T-helper 1 cell (primary cell): ENCODE measurements at regions not wholly inside any gene's neighbourhood (a gene's known extent, or its start where the extent isn't known, plus 50 kb on each side); places are given as distances from the start of the nearest gene placed in this dataset.

Experiments used
- DNase-seq, 5 donors: peaks; one replicate each; pipeline ENCODE4 v3.0.0-alpha.2; 2012 to 2020

DNA sequence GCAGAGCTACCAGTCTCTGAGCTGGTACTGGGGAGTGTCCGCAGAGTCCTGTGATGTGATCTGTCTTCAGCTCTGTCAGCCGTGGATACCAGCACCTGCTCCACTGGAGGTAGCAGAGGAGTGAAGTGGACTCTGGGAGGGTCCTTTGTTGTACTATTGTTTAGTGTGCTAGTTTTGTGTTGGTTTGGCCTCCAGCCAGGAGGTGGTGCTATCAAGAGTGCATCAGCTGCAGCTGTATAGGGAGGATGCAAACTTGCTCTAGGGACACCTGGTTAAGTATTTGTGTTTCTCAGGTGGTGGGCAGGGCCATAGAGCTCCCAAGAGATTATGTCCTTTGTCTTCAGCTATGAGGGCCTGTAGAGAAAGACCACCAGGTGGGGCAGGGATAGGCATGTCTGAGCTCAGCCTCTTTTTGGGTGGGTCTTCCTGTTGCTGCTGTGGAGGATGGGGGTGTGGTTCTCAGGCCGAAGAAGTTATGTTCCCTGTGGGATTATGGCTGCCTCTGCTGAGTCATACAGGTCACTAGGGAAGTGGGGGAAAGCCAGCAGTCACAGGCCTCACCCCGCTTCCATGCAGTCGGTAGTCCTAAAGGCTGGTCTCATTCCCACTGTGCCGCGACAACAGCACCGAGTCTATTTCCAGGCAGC lies 443.2 kb upstream of the TBL1XR1 start:
- no peak for DNase-seq

DNA sequence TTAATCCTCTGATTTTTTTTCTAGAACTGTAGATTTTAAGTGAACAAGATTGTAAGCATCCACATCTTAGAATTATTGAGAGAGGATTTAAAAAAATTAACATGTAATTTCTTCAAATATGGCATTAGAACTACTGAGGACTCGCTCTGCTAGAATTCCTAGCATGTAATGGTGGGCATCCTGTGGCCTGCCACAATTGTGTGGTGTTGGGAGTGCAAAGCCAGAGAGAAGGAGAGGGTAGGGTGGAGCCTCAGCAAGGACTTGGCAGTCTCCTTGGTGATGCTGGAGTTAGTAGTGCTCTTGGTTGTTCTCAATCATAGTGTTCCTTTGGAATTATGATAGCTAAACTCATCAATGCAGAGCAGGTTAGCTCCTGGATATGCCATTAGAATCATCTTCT lies 443.9 kb upstream of the TBL1XR1 start:
- no peak for DNase-seq

DNA sequence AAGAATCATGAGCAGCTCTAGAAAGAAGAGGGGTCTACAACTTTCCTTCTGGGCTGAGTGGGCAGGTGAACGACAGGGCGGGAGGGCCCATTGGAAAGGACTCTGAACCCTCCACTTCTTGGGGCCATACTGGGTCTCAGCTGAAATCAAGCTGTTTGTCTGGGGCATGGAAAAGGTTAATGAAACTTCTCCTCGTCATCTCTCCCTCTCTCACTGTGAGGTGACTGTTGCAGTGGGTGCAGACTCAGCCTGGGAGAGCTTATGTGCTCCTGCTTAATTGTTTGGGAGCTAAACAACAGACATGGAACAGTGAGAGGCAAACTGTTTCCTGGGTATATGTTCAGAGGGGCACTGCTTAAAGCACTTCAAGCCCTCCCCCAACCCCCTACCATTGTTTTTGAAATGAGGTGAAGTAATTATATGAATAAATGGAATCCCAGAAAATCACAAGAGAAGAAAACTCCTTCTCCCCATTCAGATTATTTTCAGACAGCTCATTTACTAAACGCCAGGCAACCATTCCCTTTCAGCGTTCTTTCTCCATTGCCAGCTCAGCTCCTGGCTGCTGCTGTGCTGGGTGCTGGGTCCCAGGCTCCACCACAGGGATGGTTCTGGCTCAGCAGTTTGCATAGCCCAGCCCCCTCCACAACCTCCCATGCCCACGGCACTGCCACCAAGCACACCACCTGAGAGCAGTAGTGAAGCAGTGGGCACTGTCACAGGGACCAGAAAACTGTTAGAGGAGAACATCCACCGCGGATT lies 444.9 kb upstream of the TBL1XR1 start:
- DNase-seq: no peak

DNA sequence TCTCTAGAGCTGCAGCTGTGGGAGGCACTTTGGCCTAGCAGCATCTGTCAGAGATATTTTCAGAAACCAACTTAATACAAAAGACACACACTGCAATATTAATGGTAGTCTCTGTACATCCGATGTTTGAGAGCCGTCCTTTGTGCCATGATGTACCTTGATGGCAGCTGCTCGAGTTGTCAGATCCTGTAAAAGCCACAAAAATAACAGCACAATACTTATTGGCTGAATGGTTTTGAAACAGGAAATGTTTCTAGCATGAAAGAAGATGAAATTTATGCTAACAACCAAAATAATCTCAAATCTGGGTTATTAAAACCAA lies 445.5 kb upstream of the TBL1XR1 start:
- no peak for DNase-seq

DNA sequence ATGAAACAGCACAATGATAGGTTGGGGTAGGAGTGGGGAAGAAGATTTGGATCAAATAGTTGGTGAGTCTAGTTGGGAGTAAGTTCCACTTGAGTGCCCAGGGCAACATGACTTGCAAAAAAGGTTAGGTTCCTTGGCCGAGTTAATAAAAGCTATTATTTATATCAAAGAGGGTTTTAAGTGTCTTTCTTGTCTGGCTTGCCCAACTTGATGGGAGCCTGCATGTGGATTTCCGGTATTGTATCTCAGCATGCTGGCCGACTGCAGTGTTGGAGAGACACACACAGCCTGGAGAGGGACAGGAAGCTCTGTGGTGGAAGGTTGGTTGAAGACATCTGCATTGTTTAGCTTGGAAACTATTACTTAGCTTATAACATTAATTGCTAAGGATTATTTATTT lies 449.5 kb upstream of the TBL1XR1 start:
- DNase-seq: peak in 2 of 5 donors; percentile 12 to 58

DNA sequence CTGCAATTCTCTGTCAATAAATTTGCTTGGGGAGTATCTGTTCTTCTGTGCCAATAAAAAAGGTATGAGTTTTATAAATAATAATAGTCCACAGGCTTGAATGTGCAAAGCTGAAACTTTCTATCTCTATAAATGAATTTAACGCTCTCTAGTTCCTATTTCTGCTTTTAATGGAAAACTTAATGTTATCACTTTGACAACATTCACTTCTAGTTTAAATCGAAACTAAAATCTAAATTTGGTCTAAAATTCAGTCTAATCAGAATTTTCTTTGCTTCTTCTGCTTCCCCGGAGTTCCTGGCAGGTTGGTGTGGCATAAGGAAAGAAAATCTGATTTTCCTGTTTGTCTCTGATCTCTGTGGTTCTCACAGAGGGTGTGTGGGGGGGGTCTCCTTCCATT lies 450.1 kb upstream of the TBL1XR1 start:
- DNase-seq: no peak

DNA sequence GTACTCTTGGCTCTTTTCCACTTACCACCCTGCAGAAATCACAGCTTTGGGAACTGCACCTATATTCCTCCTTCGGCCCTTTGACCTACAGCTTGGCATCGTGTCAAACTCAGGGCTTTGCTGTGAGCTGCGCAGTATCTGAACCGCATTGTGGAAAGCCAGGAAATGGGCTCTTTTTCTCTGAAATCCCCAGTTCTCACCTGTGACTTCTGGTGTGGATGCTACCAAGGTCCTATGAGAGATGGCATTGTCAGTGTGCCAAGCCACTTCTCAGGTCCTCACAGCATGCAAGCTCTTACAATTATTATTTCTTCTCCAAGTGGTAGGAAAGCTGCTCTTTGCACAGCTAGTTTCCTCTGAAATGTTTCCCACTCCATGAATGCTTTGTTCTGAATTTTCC lies 450.6 kb upstream of the TBL1XR1 start:
- peak in 1 of 5 donors; percentile 23 for DNase-seq

DNA sequence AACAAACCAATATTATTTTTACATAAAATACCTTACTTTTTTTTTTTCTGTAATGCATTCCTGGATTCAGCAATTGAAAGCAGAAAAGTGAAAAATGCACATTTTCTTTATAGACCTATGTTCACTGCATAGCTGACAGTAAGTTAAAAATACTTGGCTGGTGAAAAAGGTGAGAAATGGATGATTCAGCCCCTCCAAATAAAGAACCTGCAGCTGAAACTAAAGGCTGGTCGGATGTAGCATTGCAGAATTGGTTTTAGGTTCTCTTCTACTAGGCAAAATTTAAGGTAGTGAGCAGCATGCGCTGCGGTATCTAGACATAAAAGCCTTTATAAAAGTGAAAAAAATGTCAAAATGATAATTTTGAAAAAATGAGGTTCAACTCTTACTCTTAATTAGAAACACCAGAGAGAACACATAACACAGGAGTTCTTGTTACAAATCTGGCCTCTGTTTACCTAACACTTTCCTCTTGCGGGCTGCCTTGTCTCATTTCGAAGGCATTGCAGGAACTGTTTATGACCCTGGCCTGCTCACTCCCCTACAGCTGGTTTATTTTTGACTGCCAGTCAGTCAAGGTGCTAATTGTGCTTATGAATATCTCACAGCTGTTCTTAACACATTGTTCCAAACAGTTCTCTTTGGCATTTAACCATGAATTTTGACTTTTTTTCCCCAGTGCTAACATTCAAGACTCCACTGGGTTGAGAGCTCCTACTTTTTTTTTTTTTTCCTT lies 455.4 kb upstream of the TBL1XR1 start:
- DNase-seq: no peak

DNA sequence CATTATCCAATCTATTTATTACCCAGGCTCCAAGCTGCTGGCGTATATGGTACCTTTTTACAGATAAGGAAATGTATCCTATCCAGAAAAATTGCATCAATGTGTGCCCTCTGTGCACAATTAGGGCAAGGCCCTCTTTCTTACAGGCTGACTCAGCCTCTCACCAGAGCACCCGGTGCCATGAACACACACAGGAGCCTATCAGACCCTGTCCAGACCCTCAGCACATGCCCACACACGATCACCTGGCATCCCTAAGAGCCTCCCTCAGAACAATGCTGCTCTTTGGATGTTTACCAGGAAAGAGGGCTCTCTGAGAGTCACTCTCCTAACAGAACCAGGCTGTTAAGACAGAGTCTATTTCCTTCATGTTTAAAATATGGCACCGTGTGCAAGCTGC lies 460.0 kb upstream of the TBL1XR1 start:
- DNase-seq: no peak

DNA sequence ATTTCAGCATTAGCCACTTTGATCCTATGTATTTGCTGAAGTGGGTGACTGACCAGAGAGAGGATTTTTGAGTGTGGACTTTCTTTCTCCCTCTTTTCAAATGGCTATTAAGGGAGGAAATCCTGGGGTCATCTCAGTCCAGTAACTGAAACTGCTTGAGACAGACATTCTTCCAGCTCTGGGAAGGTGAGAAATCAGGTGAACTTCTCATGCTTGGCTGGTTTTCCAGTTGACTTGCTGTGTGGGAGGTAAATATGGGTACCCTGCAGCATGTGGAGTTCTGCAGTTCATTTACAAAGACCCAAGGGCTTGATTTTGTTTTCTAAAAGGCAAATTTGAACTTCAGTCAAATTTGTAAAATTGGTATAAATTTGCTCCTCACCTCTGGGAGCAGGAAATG lies 461.1 kb upstream of the TBL1XR1 start:
- no peak for DNase-seq

DNA sequence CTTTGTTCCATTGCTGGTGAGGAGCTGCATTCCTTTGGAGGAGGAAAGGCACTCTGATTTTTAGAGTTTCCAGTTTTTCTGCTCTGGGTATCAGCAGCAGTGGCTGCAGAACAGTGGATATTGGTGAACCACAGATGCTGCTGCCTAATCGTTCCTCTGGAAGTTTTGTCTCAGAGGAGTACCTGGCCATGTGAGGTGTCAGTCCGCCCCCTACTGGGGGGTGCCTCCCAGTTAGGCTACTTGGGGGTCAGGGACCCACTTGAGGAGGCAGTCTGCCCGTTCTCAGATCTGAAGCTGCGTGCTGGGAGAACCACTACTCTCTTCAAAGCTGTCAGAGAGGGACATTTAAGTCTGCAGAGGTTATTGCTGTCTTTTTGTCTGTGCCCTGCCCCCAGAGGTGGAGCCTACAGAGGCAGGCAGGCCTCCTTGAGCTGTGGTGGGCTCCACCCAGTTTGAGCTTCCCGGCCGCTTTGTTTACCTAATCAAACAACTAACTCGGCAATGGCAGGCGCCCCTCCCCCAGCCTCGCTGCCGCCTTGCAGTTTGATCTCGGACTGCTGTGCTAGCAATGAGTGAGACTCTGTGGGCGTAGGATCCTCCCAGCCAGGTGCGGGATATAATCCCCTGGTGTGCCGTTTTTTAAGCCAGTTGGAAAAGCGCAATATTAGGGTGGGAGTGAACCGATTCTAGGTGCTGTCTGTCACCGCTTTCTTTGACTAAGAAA lies 467.3 kb upstream of the TBL1XR1 start:
- DNase-seq: peak in 1 of 5 donors; percentile 5

DNA sequence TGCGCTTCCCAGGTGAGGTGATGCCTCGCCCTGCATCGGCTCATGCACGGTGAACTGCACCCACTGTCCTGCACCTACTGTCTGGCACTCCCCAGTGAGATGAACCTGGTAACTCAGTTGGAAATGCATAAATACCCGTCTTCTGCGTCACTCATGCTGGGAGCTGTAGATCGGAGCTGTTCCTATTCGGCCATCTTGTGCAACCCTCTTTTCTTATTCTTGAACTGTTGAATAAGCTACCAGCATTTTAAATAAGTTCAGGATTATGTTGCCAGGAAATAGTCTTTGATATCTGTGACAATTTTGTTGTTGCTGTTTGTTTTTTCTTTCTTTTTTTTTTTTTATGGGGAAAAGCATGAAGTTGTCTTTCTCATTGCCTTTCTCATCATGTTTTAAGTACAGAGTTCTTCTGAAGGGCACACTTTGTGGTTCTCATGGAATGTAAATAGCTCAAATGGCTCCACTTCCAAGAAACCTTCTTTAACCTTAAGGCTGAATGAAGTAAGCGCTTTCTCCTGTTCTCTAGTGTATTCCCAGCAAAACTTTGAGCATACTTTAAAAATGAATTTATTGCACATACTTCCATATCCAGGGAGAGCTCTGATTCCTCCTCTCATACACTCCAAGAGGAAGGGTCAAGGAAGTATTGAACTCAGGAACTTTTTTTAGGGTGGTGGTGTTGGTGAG lies 468.0 kb upstream of the TBL1XR1 start:
- DNase-seq: no peak

DNA sequence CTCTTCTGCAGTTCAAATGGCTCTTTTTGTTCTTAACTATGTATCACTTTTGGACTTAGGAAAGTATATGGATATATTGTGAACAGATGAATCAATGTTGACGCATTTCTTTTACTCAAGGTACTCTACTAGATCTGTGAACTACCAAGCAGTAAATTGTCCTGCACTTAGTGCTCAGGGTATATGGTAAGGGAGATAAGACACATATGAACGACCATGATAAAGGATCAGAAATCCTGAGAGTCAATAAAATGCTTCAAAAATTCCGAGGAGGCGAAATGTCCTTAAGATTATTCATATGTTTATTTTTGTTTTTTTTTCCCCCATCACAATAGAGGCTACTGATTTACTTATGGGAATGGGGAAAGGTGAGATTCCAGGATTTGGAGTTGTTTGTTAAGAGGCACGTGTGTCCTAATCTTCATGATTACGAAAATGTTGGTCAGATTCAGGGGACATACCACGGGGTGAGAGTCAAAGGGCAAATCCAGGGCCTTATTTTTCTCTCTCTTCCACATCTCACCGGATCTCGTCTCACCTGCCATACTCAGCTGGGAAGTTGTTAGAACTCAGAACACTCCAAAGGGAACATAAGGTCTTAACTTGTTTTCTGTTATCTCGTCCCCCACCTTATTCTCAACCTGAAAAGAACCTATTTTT lies 475.1 kb upstream of the TBL1XR1 start:
- no peak for DNase-seq

DNA sequence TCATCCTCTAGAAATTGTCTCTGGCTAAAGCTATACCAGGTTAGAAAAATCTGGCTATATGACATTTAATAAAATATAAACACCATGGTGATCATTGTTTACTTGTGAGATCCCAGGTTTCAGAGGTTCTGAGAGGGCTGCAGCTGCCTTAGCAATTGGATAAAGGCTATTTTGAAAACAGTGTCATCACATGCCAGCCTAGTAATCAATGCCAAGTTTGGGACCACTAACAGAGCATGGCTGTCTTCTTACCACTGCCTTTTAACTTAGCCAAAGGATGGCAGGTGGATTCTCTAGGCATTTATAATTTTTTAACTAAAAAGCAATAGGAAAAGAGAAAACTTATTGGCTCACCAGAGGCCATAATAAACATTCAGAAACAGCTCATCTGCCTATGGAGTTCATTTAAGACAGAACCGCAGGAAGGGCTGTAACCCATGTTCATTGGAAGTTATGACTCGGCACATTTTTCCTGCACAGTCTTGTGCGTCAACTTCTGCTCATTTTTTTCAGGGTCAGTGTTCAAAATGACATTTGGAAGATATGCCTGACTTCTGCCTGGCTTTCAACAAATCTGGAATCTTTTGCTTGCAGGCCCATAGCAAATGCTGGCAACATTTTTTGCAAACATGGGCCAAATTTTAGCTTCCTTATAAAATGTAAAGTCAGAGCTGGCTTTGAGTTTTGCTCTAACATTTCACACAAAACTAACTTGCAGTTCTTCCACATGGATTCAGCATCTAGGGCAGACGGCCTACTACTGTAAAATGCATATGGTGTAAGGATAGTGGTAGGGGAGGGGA lies 476.0 kb upstream of the TBL1XR1 start:
- DNase-seq: no peak

DNA sequence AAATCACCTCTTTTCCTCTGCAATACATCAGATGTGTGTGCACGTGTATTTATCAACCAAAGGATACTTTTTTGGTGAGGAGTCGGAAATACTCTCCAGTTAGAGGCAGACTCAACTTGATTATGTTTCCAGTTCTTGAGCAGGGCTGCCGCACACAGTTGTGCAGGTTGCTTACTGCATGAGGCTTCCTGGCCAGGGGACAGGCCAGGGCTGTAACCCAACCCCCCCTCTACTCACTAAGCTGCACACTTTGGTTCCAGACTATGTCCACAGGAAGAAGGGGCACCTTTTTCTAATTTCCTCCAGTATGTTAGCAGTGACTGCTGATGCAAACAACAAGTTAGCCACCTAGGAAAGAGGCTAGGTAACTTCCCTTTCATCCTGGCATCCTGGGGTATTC lies 476.9 kb upstream of the TBL1XR1 start:
- no peak for DNase-seq

DNA sequence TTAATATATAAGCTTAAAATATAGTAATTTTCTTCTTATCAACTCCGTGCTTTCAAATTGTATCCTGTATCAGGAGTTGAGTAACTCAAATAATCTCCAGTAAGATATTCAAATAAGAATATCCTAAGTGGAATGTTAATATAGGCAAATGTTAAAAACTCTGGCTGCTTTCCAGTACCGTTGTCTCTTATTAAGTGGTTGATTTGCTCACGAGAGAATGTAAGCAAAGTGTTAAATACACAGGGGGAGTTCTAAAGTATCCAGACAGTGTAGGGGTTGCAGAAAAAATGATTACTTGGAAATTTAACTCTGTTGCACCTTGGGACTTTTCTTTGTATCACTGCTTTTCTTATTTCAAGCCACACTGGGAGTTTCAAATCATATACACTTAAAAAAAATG lies 478.9 kb upstream of the TBL1XR1 start:
- DNase-seq: no peak

DNA sequence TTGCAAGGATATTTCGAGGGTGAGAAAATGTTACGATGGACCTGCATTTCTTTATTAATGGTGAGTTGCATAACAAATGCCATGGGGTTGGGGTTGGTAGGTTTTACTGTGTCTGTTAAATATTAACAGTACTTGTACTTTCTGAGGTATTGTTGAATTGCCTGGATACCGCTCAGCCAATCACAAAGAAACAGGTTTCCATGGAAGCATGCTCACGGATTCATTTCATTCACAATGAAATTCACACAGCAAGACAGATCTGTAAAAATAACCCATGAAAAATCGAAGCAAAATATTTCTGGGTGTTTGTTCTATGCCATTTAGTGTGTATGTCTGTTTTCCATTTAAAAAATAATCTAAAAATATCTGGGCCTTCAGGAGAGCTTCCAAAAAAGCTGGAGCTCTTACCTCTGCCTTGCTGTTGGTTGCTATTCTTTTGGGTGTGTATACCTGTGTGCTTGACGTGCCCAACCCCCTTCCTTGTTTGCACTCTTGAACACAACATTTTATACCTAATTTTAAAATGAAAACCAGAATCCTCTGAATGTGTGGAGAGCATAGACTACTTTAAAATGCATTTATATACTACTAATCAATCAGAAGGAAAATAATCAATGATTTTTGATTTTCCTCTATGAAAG lies 479.8 kb upstream of the TBL1XR1 start:
- DNase-seq: no peak

DNA sequence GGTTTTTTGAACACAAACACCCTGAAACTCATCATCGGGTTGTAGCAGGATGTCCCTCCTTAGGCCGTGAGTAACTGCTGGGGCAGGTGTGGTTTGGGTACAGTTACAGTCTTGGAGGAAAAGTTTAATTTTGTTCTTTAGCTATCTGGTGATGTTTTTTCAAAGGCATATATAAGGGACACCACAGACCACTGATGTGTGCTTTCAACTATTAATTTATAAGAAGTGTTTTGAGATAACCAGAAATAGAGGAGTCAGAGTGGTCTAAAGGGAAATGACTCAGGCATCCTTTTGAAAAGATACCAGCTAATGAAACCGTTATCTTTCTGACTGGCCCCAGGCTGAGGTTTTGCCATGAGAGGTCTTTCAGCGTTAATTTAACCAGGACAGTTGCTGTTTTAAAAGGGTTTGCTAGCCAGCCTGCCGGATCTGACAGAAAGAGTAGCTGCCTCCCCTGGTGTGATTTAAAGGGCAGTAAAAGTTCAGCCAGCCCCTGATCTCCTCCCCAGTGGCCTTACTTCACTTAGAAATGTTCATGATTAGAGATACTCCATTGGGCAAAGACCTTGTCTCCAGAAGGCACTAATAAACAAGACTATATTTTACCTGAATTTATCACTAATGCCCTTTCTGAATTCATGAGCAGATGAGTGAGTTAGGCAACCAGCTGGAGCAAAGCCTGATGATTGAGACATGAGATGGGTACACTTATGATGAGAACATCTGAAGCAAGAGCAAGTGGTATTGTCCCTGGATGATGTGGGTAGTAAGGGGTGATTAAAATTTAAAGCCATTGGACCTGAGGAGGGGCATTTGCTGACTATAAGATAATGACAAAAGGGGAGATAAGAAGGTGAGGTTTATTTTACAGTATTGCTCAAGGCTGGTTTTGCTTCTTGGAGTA lies 482.5 kb upstream of the TBL1XR1 start:
- peak in 1 of 5 donors; percentile 84 for DNase-seq

DNA sequence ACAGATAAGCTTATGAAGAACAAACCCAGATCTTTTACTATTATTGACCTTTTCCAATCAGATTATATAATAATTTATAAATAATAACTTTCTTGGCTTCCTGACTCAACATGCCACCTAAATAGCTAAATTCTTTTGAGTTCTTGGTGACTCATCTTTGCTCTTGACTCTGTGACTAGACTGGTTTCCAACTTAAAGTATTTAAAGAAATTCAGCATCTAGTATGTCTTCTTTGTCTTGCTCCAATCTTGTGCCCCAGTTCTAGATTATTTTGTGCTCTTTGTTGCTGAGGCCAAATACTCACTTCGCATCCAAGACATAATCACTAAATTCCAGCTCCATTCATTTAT lies 483.2 kb upstream of the TBL1XR1 start:
- DNase-seq: no peak

DNA sequence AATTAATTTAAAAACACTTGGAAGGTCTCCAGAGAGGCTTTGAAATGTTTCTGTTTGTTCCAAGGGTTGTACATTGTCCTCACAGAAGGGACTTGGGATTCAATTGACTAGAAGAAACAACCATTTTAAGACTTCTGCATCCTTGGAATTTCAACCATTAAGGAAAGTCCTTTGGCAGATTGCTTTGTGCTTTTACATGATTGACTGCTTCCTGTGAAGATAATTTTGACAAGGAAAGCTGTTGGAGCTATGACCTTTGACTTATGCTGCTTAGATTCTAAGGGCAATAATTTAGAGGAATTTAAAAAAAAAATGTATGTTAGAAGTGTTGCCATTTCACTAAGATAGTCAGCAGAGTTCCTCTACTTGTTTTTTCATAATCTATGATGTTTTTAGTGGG lies 483.9 kb upstream of the TBL1XR1 start:
- no peak for DNase-seq
